PC-9 (cell line): ENCODE measurements at regions not wholly inside any gene's neighbourhood (a gene's known extent, or its start where the extent isn't known, plus 50 kb on each side); places are given as distances from the start of the nearest gene placed in this dataset.
"Not testable (repeated sequence)": the region's sequence is repeated elsewhere in the genome, so short reads cannot be mapped to it uniquely, and the experiment has no call there.

Experiments
- BruUV-seq: library from RNA; stranded (reverse); fragments of 400-500 nt; replicated peaks from 2 replicates; lab custom pipeline; 2021; lab: Mats Ljungman, UMichigan
- CTCF ChIA-PET: fragments of 300-600 bp; sonication (Branson Sonifier 250); formaldehyde crosslinking; loops from one replicate; lab custom pipeline; 2022; ENCODE audit warnings: antibody characterized with exemption; lab: Charles Lee
- POLR2A ChIA-PET: fragments of 300-600 bp; sonication (Branson Sonifier 250); formaldehyde crosslinking; loops from one replicate; lab custom pipeline; 2022; ENCODE audit warnings: antibody characterized with exemption; ENCODE audit not compliant: unreplicated experiment; lab: Charles Lee
- DNase-seq, 2 experiments: peaks; one replicate each; pipeline versions ENCODE4 v3.0.0 to v3.0.0-alpha.2; 2015 to 2022; ENCODE audit warnings: mixed read lengths in 1 of 2
- H2AFZ ChIP-seq: fragments of 200-600 bp; sonication (generic); 2 replicates; pipeline ENCODE4 v1.8.1; 2017; ENCODE audit warnings: antibody characterized with exemption
- H3F3A ChIP-seq: fragments of 200-600 bp; sonication (generic); 2 replicates; pipeline ENCODE4 v1.8.1; 2017; ENCODE audit warnings: antibody characterized with exemption, mild to moderate bottlenecking, low read depth; ENCODE audit not compliant: insufficient read depth
- H3K27ac ChIP-seq: fragments of 200-600 bp; sonication (generic); 2 replicates; pipeline ENCODE4 v1.6.1; 2016; ENCODE audit warnings: mixed run types
- H3K27me3 ChIP-seq: fragments of 200-600 bp; sonication (generic); 2 replicates; pipeline ENCODE4 v1.6.1; 2016; ENCODE audit warnings: low read depth, mixed run types; ENCODE audit not compliant: insufficient read depth
- H3K36me3 ChIP-seq: fragments of 200-600 bp; sonication (generic); 2 replicates; pipeline ENCODE4 v1.6.1; 2016; ENCODE audit warnings: low read depth, mixed run types
- H3K4me1 ChIP-seq: fragments of 200-600 bp; sonication (generic); replicated peaks from 2 replicates; pipeline ENCODE4 v1.6.1; 2016; ENCODE audit warnings: mixed run types; ENCODE audit not compliant: insufficient read depth
- H3K4me2 ChIP-seq: fragments of 200-600 bp; sonication (generic); 2 replicates; pipeline ENCODE4 v1.6.1; 2017; ENCODE audit warnings: mixed run types
- H3K4me3 ChIP-seq: fragments of 200-600 bp; sonication (generic); 2 replicates; pipeline ENCODE4 v1.6.1; 2016; ENCODE audit warnings: mixed run types
- H3K79me2 ChIP-seq: fragments of 200-600 bp; sonication (generic); 2 replicates; pipeline ENCODE4 v1.6.1; 2017; ENCODE audit warnings: low read depth, mixed run types
- H3K9me2 ChIP-seq: fragments of 200-600 bp; sonication (generic); 2 replicates; pipeline ENCODE4 v1.8.1; 2017; ENCODE audit warnings: mild to moderate bottlenecking; ENCODE audit not compliant: insufficient read depth
- H3K9me3 ChIP-seq: fragments of 200-600 bp; sonication (generic); 2 replicates; pipeline ENCODE4 v1.8.1; 2016; ENCODE audit warnings: low read depth; ENCODE audit not compliant: insufficient read depth
- H4K20me1 ChIP-seq: fragments of 200-600 bp; sonication (generic); 2 replicates; pipeline ENCODE4 v1.8.1; 2017; ENCODE audit not compliant: insufficient read depth
- EZH2 ChIP-seq: fragments of 200-600 bp; sonication (generic); IDR thresholded peaks from 2 replicates; pipeline ENCODE4 v1.8.0; 2017; ENCODE audit warnings: antibody characterized with exemption, low read depth
- intact Hi-C: fragments of 100-400 bp; cut with micrococcal nuclease; formaldehyde crosslinking; loops from one replicate; pipeline ENCODE4 v1.10.0; 2022; ENCODE audit not compliant: unreplicated experiment
- TF ChIP-seq, protein P1 (sequence below): fragments of 200-600 bp; sonication (generic); conservative IDR thresholded peaks from 2 replicates; pipeline ENCODE4 v1.6.1; 2017; ENCODE audit warnings: mixed run types, antibody characterized with exemption, mild to moderate bottlenecking, moderate library complexity

GRCh38 chr4:45472490-45472889, 651.4 kb downstream of the GABRG1 start:
- no peak overlapping the region for H3K27ac ChIP-seq
- no peaks in the 10 kb centered on the region for H3K4me1 ChIP-seq
- no peak for DNase-seq
- no peaks in the 10 kb centered on the region for H4K20me1 ChIP-seq
- BruUV-seq: no TSS peak
- ChIA-PET CTCF (interaction anchor here (0.6 kb wide), 1 partner anchor 191 kb away, joined by 6 read pairs; no protein-coding TSS in a partner anchor), POLR2A (no interaction called here)
- no peak overlapping the region for H3K4me3 ChIP-seq
- no peaks in the 10 kb centered on the region for H3K79me2 ChIP-seq
- intact Hi-C loops: no loop called here
- no peak overlapping the region for H3K4me2 ChIP-seq
- no peak overlapping the region for H2AFZ ChIP-seq
- no peaks in the 10 kb centered on the region for H3K9me3 ChIP-seq
- H3F3A ChIP-seq: no peaks in the 10 kb centered on the region
- no peaks in the 10 kb centered on the region for H3K27me3 ChIP-seq
- no peaks in the 10 kb centered on the region for H3K36me3 ChIP-seq
- no peaks in the 10 kb centered on the region for H3K9me2 ChIP-seq
- TF ChIP-seq, protein P1, sequence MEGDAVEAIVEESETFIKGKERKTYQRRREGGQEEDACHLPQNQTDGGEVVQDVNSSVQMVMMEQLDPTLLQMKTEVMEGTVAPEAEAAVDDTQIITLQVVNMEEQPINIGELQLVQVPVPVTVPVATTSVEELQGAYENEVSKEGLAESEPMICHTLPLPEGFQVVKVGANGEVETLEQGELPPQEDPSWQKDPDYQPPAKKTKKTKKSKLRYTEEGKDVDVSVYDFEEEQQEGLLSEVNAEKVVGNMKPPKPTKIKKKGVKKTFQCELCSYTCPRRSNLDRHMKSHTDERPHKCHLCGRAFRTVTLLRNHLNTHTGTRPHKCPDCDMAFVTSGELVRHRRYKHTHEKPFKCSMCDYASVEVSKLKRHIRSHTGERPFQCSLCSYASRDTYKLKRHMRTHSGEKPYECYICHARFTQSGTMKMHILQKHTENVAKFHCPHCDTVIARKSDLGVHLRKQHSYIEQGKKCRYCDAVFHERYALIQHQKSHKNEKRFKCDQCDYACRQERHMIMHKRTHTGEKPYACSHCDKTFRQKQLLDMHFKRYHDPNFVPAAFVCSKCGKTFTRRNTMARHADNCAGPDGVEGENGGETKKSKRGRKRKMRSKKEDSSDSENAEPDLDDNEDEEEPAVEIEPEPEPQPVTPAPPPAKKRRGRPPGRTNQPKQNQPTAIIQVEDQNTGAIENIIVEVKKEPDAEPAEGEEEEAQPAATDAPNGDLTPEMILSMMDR: no peak

GRCh38 chr4:45471335-45471734, 652.5 kb downstream of the GABRG1 start:
- Histone ChIP-seq H3K4me2 (no peak overlapping the region), H3K79me2 (no peaks in the 10 kb centered on the region), H3K27ac (no peak overlapping the region), H3K4me1 (no peaks in the 10 kb centered on the region), H3K4me3 (no peak overlapping the region), H3K36me3 (no peaks in the 10 kb centered on the region), H4K20me1 (no peaks in the 10 kb centered on the region), H2AFZ (no peak overlapping the region), H3K9me2 (no peaks in the 10 kb centered on the region), H3K27me3 (no peaks in the 10 kb centered on the region), H3F3A (no peaks in the 10 kb centered on the region), H3K9me3 (no peaks in the 10 kb centered on the region)
- intact Hi-C loops: no loop called here
- BruUV-seq: no TSS peak
- ChIA-PET POLR2A (no interaction called here), CTCF (no interaction called here)
- no peak for DNase-seq
- no peak for TF ChIP-seq EZH2
- TF ChIP-seq, protein P1: no peak

GRCh38 chr4:45467157-45467556, 656.7 kb downstream of the GABRG1 start:
- H3K9me3 ChIP-seq: no peaks in the 10 kb centered on the region
- H3K27ac ChIP-seq: no peak overlapping the region
- BruUV-seq: no TSS peak
- DNase-seq: no peak
- H3K9me2 ChIP-seq: no peaks in the 10 kb centered on the region; the same call in 1 of the 2 replicates
- no peak overlapping the region for H3K4me2 ChIP-seq
- H3K79me2 ChIP-seq: no peaks in the 10 kb centered on the region
- H3K4me1 ChIP-seq: no peaks in the 10 kb centered on the region
- H3K4me3 ChIP-seq: no peak overlapping the region
- H4K20me1 ChIP-seq: no peaks in the 10 kb centered on the region
- no peaks in the 10 kb centered on the region for H3K36me3 ChIP-seq
- H3K27me3 ChIP-seq: no peaks in the 10 kb centered on the region
- H2AFZ ChIP-seq: no peak overlapping the region
- CTCF ChIA-PET: no interaction called here
- TF ChIP-seq EZH2: no peak
- TF ChIP-seq, protein P1: no peak
- intact Hi-C loops: no loop called here
- POLR2A ChIA-PET: no interaction called here
- no peaks in the 10 kb centered on the region for H3F3A ChIP-seq

GRCh38 chr4:45460157-45460556, 663.7 kb downstream of the GABRG1 start:
- H3K36me3 ChIP-seq, H4K20me1 ChIP-seq, H3K9me2 ChIP-seq, H3K4me2 ChIP-seq, H3K79me2 ChIP-seq, CTCF ChIA-PET, H3K4me3 ChIP-seq, POLR2A ChIA-PET, DNase-seq, intact Hi-C loops, H3K9me3 ChIP-seq, H2AFZ ChIP-seq, H3K27ac ChIP-seq, BruUV-seq, H3K27me3 ChIP-seq, H3K4me1 ChIP-seq, H3F3A ChIP-seq: not testable (repeated sequence)
